Endothelial cell of umbilical vein (primary cell): ENCODE measurements at regions not wholly inside any gene's neighbourhood (a gene's known extent, or its start where the extent isn't known, plus 50 kb on each side); places are given as distances from the start of the nearest gene placed in this dataset.

Experiments
- BruUV-seq: library from RNA; stranded (reverse); fragments of 400-500 nt; replicated peaks from 2 replicates; lab custom pipeline; 2021; lab: Mats Ljungman, UMichigan
- CTCF ChIA-PET: fragments of 300-600, 350-600 bp; sonication (Branson Sonifier 250); formaldehyde crosslinking; loops from one replicate; lab custom pipeline; 2021; ENCODE audit warnings: antibody characterized with exemption, inconsistent platforms; lab: Charles Lee
- POLR2A ChIA-PET: fragments of 300-600, 350-600 bp; sonication (Branson Sonifier 250); formaldehyde crosslinking; loops from one replicate; lab custom pipeline; 2021; ENCODE audit warnings: antibody characterized with exemption, inconsistent platforms; lab: Charles Lee
- DNase-seq: peaks from one replicate; pipeline ENCODE4 v3.0.0-alpha.2; 2011; ENCODE audit warnings: low read depth, low spot score
- FAIRE-seq: peaks from 2 replicates; lab custom pipeline; 2011; peaks lifted over from hg19 to GRCh38; lab: Jason Lieb, UNC
- H2AFZ ChIP-seq: 2 replicates; pipeline ENCODE4 v1.6.0; 2012; ENCODE audit warnings: low read depth, low read length, control low read depth, inconsistent platforms
- H3K27ac ChIP-seq: 2 replicates; pipeline ENCODE4 v1.5.1; 2011; ENCODE audit warnings: low read depth, mild to moderate bottlenecking, control low read depth, low read length, moderate library complexity; ENCODE audit not compliant: insufficient read depth
- H3K27me3 ChIP-seq, 2 experiments: 2 replicates each; pipeline versions ENCODE4 v1.6.0 to v1.6.1; 2011; ENCODE audit warnings: low read length in 2 of 2, mixed read lengths in 1 of 2; ENCODE audit not compliant: control insufficient read depth in 2 of 2, insufficient read depth in 2 of 2
- H3K36me3 ChIP-seq, 2 experiments: 2 replicates in 1 of 2; 3 replicates in 1 of 2; pipeline ENCODE4 v1.5.1; 2011; ENCODE audit warnings: low read length in 2 of 2, mild to moderate bottlenecking in 1 of 2, moderate library complexity in 1 of 2; ENCODE audit not compliant: control insufficient read depth in 2 of 2, insufficient read depth in 2 of 2; ENCODE audit errors: extremely low read depth in 1 of 2
- H3K4me1 ChIP-seq: 3 replicates; pipeline ENCODE4 v1.5.1; 2011; ENCODE audit warnings: mild to moderate bottlenecking, low read length; ENCODE audit not compliant: control insufficient read depth, insufficient read depth; ENCODE audit errors: extremely low read depth
- H3K4me2 ChIP-seq: 2 replicates; pipeline ENCODE4 v1.6.1; 2011; ENCODE audit warnings: low read length, control low read depth, mixed read lengths; ENCODE audit not compliant: insufficient read depth
- H3K4me3 ChIP-seq, 3 experiments: fragments of 200-600 bp in 1 of 3; sonication (generic), shearing (Covaris generic) in 1 of 3; replicated peaks in 1 of 3; 2 replicates each; pipeline ENCODE4 v1.5.1; 2011 to 2016; ENCODE audit warnings: control low read depth in 3 of 3, low read length in 3 of 3, mild to moderate bottlenecking in 2 of 3, inconsistent platforms in 1 of 3, low read depth in 1 of 3, moderate library complexity in 1 of 3; ENCODE audit not compliant: insufficient read depth in 1 of 3
- H3K79me2 ChIP-seq: 2 replicates; pipeline ENCODE4 v1.6.0; 2012; ENCODE audit warnings: low read length, inconsistent platforms; ENCODE audit not compliant: control insufficient read depth, insufficient read depth
- H3K9ac ChIP-seq: replicated peaks from 2 replicates; pipeline ENCODE3; 2011; ENCODE audit warnings: low read length, control low read depth; ENCODE audit not compliant: insufficient read depth; ENCODE audit errors: extremely low read depth
- H3K9me1 ChIP-seq: replicated peaks from 3 replicates; pipeline ENCODE4 v1.6.0; 2011; ENCODE audit warnings: mild to moderate bottlenecking, low read length; ENCODE audit not compliant: control insufficient read depth, insufficient read depth; ENCODE audit errors: extremely low read depth
- H3K9me3 ChIP-seq: replicated peaks from 2 replicates; pipeline ENCODE4 v1.5.1; 2012; ENCODE audit warnings: low read length, inconsistent platforms; ENCODE audit not compliant: control insufficient read depth, insufficient read depth
- H4K20me1 ChIP-seq: replicated peaks from 2 replicates; pipeline ENCODE3; 2011; ENCODE audit warnings: mild to moderate bottlenecking, low read length; ENCODE audit not compliant: control insufficient read depth, insufficient read depth; ENCODE audit errors: extremely low read depth
- EZH2 ChIP-seq: IDR thresholded peaks from 2 replicates; pipeline ENCODE4 v1.6.1; 2012; ENCODE audit warnings: borderline replicate concordance, low read depth, mild to moderate bottlenecking, moderate library complexity, low read length, inconsistent platforms; ENCODE audit not compliant: severe bottlenecking
- FOS ChIP-seq: IDR thresholded peaks from 2 replicates; pipeline ENCODE4 v1.6.1; 2011; ENCODE audit warnings: mild to moderate bottlenecking, low read length, moderate library complexity, borderline replicate concordance; ENCODE audit not compliant: insufficient read depth
- GATA2 ChIP-seq: IDR thresholded peaks from 2 replicates; pipeline ENCODE4 v1.7.0; 2011; ENCODE audit warnings: low read depth, mild to moderate bottlenecking, moderate library complexity, mixed read lengths, low read length; ENCODE audit not compliant: insufficient read length, insufficient read depth
- JUN ChIP-seq: IDR thresholded peaks from 2 replicates; pipeline ENCODE4 v1.6.1; 2011; ENCODE audit warnings: borderline replicate concordance, low read depth; ENCODE audit not compliant: insufficient read length, insufficient read depth
- MYC ChIP-seq: IDR thresholded peaks from one replicate; pipeline ENCODE4 v1.6.1; 2011; ENCODE audit warnings: mild to moderate bottlenecking, low read depth, low read length
- POLR2A ChIP-seq: IDR thresholded peaks from 2 replicates; pipeline ENCODE4 v1.6.1; 2012; ENCODE audit warnings: low read depth, mild to moderate bottlenecking, control low read depth, low read length
- POLR2AphosphoS5 ChIP-seq: IDR thresholded peaks from 2 replicates; pipeline ENCODE4 v1.6.1; 2012; ENCODE audit warnings: low read depth, mild to moderate bottlenecking, control low read depth, low read length, moderate library complexity; ENCODE audit not compliant: insufficient read depth
- dilution Hi-C: fragments of 300-500 bp; cut with MboI; formaldehyde crosslinking; loops from one replicate; pipeline ENCODE4 v1.15.0; 2019; ENCODE audit warnings: low sequenced_read_pairs; ENCODE audit not compliant: extremely low pct_ligation_motif_present
- intact Hi-C: fragments of 100-400 bp; cut with micrococcal nuclease; formaldehyde crosslinking; loops from one replicate; pipeline ENCODE4 v1.10.0; 2022
- TF ChIP-seq, protein P1 (sequence below): IDR thresholded peaks from 2 replicates; pipeline ENCODE4 v1.6.1; 2011; ENCODE audit not compliant: insufficient read depth, insufficient read length
- TF ChIP-seq, protein P2 (sequence below), 2 donors: IDR thresholded peaks; 1 replicate in 1 of 2; 2 replicates in 1 of 2; pipeline ENCODE4 v1.5.1; 2011; ENCODE audit warnings: low read length in 2 of 2, mild to moderate bottlenecking in 2 of 2, moderate library complexity in 2 of 2, control low read depth in 1 of 2, inconsistent platforms in 1 of 2, low read depth in 1 of 2; ENCODE audit not compliant: insufficient read depth in 1 of 2; ENCODE audit errors: extremely low read depth in 1 of 2

- Histone ChIP-seq H3K9me1 (no peaks in the 10 kb centered on the region), H3K9ac (no peak overlapping the region), H4K20me1 (no peaks in the 10 kb centered on the region), H3K9me3 (no peaks in the 10 kb centered on the region), H3K4me1 (no peaks in the 10 kb centered on the region), H3K27me3 (no peaks in the 10 kb centered on the region), H3K27ac (no peak overlapping the region), H3K4me3 (no peak overlapping the region), H3K79me2 (no peaks in the 10 kb centered on the region), H2AFZ (no peak overlapping the region), H3K4me2 (no peak overlapping the region), H3K36me3 (no peaks in the 10 kb centered on the region)
- dilution Hi-C loops: no loop called here
- CTCF ChIA-PET: no interaction called here
- POLR2A ChIA-PET: no interaction called here
- DNase-seq: no peak
- BruUV-seq: no TSS peak
- TF ChIP-seq GATA2 (no peak), FOS (no peak), POLR2AphosphoS5 (no peak), POLR2A (no peak), MYC (no peak), EZH2 (no peak), JUN (no peak)
- TF ChIP-seq, protein P1, sequence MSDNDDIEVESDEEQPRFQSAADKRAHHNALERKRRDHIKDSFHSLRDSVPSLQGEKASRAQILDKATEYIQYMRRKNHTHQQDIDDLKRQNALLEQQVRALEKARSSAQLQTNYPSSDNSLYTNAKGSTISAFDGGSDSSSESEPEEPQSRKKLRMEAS: no peak
- TF ChIP-seq, protein P2, sequence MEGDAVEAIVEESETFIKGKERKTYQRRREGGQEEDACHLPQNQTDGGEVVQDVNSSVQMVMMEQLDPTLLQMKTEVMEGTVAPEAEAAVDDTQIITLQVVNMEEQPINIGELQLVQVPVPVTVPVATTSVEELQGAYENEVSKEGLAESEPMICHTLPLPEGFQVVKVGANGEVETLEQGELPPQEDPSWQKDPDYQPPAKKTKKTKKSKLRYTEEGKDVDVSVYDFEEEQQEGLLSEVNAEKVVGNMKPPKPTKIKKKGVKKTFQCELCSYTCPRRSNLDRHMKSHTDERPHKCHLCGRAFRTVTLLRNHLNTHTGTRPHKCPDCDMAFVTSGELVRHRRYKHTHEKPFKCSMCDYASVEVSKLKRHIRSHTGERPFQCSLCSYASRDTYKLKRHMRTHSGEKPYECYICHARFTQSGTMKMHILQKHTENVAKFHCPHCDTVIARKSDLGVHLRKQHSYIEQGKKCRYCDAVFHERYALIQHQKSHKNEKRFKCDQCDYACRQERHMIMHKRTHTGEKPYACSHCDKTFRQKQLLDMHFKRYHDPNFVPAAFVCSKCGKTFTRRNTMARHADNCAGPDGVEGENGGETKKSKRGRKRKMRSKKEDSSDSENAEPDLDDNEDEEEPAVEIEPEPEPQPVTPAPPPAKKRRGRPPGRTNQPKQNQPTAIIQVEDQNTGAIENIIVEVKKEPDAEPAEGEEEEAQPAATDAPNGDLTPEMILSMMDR (IDR thresholded peaks at IDR 0.05; ENCODE audit: extremely low read depth in 1 of 2, insufficient read depth in 1 of 2, low read depth in 1 of 2, low read length in 2 of 2): no peak
- no peak for FAIRE-seq
- intact Hi-C loops: no loop called here
Observed at GRCh38 chr19:30710721-30711120, 338.5 kb downstream of the ZNF536 start.
